Endothelial cell of umbilical vein (primary cell): ENCODE measurements at regions not wholly inside any gene's neighbourhood (a gene's known extent, or its start where the extent isn't known, plus 50 kb on each side); places are given as distances from the start of the nearest gene placed in this dataset.

Experiments
- CTCF ChIP-seq, 2 donors: IDR thresholded peaks; 1 replicate in 1 of 2; 2 replicates in 1 of 2; pipeline ENCODE4 v1.5.1; 2011; ENCODE audit warnings: low read length in 2 of 2, mild to moderate bottlenecking in 2 of 2, moderate library complexity in 2 of 2, control low read depth in 1 of 2, inconsistent platforms in 1 of 2, low read depth in 1 of 2; ENCODE audit not compliant: insufficient read depth in 1 of 2; ENCODE audit errors: extremely low read depth in 1 of 2
- EZH2 ChIP-seq: IDR thresholded peaks from 2 replicates; pipeline ENCODE4 v1.6.1; 2012; ENCODE audit warnings: borderline replicate concordance, low read depth, mild to moderate bottlenecking, moderate library complexity, low read length, inconsistent platforms; ENCODE audit not compliant: severe bottlenecking
- JUN ChIP-seq: IDR thresholded peaks from 2 replicates; pipeline ENCODE4 v1.6.1; 2011; ENCODE audit warnings: borderline replicate concordance, low read depth; ENCODE audit not compliant: insufficient read length, insufficient read depth
- POLR2A ChIP-seq: IDR thresholded peaks from 2 replicates; pipeline ENCODE4 v1.6.1; 2012; ENCODE audit warnings: low read depth, mild to moderate bottlenecking, control low read depth, low read length

DNA sequence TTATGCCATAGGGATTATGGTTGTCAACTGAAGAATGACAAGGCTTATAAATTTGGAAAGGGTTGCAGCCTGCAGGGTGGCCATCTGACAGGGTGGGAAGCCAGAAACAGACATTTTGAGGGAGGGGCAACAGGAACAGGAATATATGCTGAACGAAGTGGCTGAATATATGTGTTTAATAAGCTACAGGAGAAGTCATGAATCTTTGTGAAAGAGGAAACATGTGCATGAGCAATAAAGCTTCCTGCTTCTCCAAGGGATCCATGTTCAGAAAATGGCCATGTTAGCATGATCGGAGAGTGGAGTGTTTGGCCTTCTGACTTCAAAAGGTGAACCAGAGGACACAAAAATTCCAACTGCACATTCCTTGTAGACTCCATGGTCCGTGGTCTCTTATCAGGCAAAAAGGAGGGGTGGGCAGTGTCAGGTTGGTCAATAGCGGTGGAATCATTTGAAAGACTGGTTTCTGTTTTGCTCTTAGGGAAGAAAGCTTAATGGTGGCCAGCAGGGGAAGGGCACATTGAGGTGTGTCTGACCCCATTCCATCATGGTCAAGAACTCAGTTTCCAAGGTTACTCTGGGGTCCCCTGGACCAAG, 144.1 kb downstream of the SOCS6 start:
- no peak for TF ChIP-seq CTCF (IDR thresholded peaks at IDR 0.05; ENCODE audit: extremely low read depth in 1 of 2, insufficient read depth in 1 of 2, low read depth in 1 of 2, low read length in 2 of 2)
- no peak for TF ChIP-seq POLR2A
- TF ChIP-seq JUN: no peak
- no peak for TF ChIP-seq EZH2
